ENCODE measurements at regions not wholly inside any gene's neighbourhood (a gene's known extent, or its start where the extent isn't known, plus 50 kb on each side); places are given as distances from the start of the nearest gene placed in this dataset.

DNA sequence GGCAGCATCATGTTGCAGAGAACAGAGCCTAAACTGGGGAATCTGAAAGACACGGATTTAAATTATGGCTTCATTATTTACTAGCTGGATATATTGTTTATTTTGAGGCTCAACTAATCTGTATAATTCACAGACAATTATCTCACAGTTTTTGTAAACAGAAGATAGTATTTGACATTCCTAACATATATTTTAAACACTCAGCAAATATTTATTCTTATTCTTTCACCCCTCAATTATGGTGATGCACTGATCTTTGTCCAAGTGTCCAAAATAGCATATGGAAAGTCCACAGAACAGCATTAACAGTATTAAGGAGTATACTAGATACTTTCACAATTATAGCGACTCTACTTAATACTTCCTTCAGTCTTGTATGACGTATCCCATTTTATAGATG is 257.0 kb downstream of the ADGRG6 start:
- intact Hi-C loops (cut with micrococcal nuclease) = no loop called here

- intact Hi-C loops (cut with micrococcal nuclease) = loop anchor here (10.0 kb wide), 1 partner anchor 417 kb away; the partner anchor contains the start of genes NMBR and VTA1
Measured at GRCh38 chr6:142561511-142562265, 259.9 kb downstream of the ADGRG6 start.

- intact Hi-C loops (cut with micrococcal nuclease) = loop anchor here (10.0 kb wide), 1 partner anchor 418 kb away; the partner anchor contains the start of genes NMBR and VTA1
Measured at GRCh38 chr6:142562865-142563264, 261.1 kb downstream of the ADGRG6 start.

DNA sequence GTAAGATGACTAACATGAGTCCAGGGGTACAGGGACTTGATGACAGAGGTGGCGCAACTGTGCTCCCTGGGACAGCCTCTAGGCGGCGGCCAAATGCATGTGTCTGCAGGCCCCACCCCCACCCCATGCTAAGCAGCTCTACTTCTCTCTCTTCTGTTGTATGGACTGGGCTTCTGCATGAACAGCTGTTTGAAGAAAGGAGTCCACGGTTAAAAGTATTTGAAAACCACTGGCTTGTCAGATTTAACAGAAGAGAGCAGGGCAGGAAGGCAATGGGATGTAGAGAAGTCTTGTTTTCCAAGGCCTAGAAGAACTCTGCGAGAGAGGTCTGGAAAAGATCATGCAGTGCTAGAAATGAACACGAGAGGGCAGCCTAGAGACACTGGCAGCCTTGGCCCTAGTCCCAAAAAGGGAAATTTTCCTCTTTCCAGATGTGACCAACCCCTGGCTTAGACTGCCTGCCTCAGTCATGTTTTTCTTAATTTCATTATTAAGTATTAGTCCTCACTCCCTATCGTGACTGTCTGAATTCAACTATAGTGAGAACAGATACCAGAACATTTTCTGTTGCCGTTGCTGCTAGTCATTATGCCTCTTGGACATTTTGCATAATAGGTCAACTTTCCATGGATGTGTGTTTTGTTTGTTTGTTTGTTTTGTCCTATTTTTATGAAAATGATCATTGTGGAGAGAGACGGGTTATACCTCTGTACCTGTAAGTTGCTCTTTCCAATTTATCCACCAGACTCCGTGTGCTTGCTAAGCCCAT is 265.0 kb downstream of the ADGRG6 start:
- intact Hi-C loops (cut with micrococcal nuclease) = loop anchor here (1.0 to 10.0 kb wide), 4 partner anchors 90 to 860 kb away; partner anchors contain the start of genes NMBR and VTA1

DNA sequence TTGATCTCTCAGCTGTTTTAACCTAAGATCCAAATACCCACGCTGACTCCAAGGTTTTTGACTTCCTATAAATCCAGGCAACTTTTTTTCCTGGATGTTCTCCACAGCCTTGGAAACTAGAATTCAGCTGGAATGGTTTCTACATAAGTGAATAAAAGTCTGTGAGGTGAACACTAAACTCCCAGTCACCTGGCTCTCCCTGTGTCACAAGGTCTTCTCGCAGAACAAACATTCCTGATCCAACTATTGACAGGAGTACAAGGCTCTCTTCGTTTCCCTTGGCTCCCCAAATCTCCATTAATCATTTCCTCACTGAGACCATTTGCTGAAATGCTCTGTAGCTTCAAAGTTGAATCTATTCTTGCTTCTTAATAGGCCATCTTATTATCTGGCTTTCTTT is 265.7 kb downstream of the ADGRG6 start:
- intact Hi-C loops (cut with micrococcal nuclease) = loop anchor here (1.0 to 10.0 kb wide), 4 partner anchors 90 to 860 kb away; partner anchors contain the start of genes NMBR and VTA1

DNA sequence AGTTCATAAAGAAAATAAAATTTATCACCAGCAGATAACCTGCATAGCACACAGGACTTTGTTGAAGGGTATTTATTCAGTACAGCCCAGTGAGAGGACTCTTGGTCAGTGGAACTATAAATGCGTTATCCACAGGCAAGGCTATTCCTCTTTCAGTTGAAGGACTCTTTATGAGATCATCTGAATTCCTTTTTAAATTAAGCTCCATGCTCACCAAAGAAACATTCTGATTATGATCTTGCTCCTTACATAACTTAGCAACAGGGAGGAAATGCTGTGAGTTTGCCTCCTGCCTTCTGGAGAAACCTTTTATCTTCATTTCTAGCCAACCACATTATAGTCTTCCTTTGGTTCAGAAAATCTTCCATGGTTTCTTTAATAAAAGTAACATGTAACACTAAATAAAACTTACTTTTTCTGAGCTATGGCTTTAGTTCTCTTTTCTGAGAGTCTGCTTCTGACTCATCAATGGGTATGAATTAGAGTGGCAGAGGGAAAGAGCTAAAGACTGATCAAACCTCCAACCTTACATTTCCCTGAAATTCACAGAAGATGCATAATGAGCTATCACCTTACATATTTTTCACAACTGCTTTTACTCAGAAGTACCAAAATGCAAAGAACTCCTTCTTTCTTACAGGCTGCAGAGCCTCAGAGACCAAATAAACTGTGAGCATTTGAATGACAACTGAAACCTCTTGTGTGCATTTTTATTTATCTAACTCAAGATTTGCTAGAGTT is 267.2 kb downstream of the ADGRG6 start:
- intact Hi-C loops (cut with micrococcal nuclease) = loop anchor here (5.0 to 10.0 kb wide), 2 partner anchors 92 to 424 kb away; partner anchors contain the start of genes NMBR and VTA1

DNA sequence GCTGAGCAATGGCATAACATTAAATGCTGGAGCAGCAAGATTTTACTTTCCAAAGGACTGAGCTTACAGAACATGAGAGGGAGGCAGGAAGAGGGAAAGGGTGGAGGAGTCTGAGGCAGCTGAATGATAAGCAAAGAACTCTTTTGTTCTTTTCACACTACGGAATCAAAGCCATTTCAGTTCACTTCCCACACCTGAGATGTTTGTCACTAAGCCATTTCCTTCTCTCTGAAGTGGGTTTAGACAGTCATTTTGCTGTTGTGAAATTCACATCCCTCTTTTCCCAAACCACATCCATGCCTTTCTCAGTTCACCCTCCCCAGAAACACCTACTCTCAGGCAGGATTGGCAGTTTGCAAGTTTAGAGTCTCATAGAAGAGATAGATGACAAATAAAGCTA is 267.9 kb downstream of the ADGRG6 start:
- intact Hi-C loops (cut with micrococcal nuclease) = loop anchor here (5.0 to 10.0 kb wide), 2 partner anchors 92 to 425 kb away; partner anchors contain the start of genes NMBR and VTA1

GRCh38 chr6:142570221-142570671 is 268.4 kb downstream of the ADGRG6 start:
- intact Hi-C loops (cut with micrococcal nuclease) = no loop called here

GRCh38 chr6:142592876-142593275 is 291.1 kb downstream of the ADGRG6 start:
- intact Hi-C loops (cut with micrococcal nuclease) = no loop called here

DNA sequence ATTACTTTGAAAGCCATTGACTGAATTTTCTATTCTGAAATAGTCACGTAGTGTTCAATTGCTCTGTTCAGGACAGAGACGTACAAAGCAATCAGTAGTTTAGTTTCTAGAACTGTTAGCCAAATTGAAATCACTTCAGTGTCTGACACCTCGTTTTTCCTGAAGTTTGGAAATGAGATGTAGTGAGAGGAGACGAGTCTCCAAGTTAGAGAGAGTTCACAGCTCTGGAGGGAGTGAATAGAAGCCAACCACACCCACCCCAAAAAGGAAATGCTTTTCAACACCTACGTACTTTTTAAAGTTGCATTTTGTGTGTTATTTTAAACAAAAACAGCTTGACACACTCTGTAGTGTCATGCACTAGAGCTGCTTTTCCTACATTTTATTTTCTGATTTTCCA is 296.0 kb downstream of the ADGRG6 start:
- intact Hi-C loops (cut with micrococcal nuclease) = no loop called here

GRCh38 chr6:142601427-142601826 is 299.6 kb downstream of the ADGRG6 start:
- intact Hi-C loops (cut with micrococcal nuclease) = no loop called here

DNA sequence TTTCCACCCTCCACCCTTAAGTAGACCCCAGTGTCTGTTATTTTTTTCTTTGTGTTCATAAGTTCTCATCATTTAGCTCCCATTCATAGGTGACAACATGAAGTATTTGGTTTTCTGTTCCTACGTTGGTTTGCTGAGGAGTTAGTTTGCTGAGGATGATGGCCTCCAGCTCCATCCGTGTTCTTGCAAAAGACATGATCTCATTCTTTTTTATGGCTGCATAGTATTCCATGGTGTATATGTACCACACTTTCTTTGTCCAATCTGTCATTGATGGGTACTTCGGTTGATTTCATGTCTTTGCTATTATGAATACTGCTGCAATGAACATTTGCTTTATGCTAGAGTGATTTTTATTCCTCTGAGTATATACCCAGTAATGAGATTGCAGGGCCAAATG is 301.2 kb downstream of the ADGRG6 start:
- intact Hi-C loops (cut with micrococcal nuclease) = no loop called here

- intact Hi-C loops (cut with micrococcal nuclease) = no loop called here
Measured at GRCh38 chr6:142605922-142606485, 304.2 kb downstream of the ADGRG6 start.

- intact Hi-C loops (cut with micrococcal nuclease) = no loop called here
Measured at GRCh38 chr6:142612956-142613355, 311.1 kb downstream of the ADGRG6 start.

DNA sequence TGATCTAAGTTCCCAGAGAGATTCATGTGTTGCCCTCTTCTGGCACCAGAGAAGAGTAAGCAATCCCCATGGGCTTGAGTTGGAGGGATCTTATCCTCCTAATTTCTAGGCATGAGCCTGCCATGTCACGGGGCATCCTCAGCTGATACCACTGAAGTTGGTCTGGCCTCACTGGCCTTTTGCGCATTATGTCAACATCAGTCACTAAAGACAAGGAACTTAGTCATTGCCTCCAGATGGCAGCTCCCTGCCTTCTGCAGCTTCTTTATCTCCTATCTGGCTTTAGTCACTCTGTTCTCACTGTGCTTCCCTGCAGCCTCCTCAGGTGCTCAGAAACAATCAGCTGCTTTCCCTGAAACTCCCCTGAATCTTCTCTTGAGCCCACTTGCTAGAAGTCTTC is 312.2 kb downstream of the ADGRG6 start:
- intact Hi-C loops (cut with micrococcal nuclease) = no loop called here

GRCh38 chr6:142617158-142617557 is 315.4 kb downstream of the ADGRG6 start:
- intact Hi-C loops (cut with micrococcal nuclease) = no loop called here

DNA sequence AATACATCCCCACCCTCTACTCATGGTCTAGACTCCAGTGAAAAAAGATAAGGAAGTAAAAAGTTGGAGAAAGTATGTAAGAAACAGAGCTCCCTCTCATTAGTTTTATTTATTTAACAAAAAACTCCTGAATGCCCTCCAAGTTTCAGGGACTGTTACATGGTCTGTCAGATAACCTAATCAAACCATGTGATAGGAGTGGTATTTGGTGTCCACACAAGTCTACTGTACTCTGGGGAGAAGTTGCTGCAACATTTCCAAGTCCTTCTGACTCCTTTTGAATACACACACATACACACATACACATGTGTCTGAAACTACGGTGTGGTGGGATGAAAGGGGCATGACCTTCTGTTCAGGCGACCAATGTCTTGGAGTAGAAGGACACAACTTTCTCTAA is 320.0 kb downstream of the ADGRG6 start:
- intact Hi-C loops (cut with micrococcal nuclease) = no loop called here

DNA sequence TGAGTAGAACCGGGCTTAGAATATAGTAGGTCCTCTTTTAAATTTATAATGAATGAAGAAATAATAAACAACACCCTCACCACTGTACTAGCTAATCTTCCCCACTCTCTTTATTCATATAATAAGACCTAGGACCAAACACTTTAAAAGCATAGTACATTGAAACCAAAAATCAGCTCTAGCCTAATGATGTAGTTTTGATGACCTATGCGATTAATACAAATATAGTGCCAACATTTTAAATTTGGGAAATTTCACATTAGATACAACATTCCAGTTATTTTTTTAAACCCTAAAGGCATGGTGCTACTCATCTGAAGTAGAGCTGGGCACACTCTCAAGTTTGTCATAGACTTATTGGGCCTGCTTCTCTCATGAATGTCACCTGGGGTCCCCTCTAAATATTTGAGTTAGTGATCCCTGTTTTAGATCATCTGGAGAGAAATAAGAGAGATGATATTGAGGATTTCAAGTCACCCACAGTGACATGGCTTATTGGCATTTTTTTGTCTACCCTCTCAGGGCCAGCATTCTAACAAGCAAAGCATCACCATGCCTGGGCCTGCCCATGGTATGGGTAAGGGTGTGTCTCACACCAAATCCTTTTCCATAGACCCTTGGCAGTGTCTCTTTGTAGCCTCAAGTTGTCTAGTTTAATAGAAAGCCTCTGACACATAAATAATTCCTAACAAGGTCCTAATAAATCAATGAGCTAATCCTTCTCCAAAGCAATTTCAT is 319.8 kb downstream of the HIVEP2 start:
- intact Hi-C loops (cut with micrococcal nuclease) = no loop called here

DNA sequence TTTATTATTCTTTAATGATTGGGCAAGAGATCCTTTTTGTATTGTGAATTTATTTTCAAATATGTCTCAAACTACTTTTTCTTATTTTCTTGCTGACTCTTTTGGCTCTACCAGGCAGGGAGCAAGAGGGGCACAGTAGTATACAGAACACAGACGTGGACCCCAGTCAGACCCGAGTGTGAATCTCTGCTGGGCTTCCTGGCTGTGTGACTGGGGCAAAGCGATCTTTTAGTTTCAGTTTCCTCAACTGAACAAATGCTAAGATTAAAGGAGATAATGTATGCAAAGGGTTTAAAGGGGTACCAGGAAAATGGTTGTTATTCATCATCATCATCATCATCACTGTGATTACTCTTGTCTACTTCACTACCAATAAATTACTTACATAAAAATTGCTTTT is 317.5 kb downstream of the HIVEP2 start:
- intact Hi-C loops (cut with micrococcal nuclease) = no loop called here
